ENCODE measurements at regions not wholly inside any gene's neighbourhood (a gene's known extent, or its start where the extent isn't known, plus 50 kb on each side); places are given as distances from the start of the nearest gene placed in this dataset.
"Not testable (repeated sequence)": the region's sequence is repeated elsewhere in the genome, so short reads cannot be mapped to it uniquely, and the experiment has no call there.

DNA sequence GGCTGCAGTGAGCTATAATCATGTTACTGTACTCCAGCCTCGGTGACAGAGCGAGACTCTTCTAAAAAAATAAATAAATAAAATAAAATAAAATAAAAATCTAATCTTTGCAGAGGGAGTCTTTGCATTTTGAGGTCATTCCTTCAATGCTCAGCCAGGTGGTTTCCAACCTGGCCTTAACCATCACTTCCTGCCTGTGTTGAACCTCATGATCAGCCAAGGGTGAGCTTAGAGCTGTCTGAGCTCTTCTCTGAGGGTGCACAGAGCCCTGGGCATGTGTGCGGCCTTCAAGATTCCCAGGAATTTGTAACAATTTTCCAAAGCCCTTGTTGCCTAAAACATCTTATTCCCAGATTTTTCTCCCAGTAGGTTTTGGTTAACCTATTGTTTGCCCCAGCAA, 94.3 kb downstream of the KCNJ12 start:
- not testable (repeated sequence) for DNase-seq

DNA sequence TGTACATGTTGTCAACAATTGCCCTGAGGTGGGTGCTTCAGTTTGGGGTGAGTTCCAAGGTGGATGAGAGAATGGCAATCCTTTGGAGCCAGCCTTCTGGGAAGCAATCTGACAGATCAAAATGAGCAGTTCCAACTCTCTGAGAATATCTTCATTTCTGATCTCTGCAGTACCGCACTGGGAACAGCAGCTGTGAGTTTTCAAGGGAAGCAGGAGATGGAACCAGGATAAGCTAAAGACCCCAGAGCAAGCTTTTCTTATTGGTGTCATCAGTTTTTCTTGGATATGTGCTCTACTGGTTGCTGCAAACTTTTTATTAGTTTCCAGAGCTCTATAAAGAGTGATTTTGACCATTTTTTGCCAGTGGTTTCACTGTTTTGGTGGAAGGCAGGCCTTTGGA, 94.7 kb downstream of the KCNJ12 start:
- no peak for DNase-seq

DNA sequence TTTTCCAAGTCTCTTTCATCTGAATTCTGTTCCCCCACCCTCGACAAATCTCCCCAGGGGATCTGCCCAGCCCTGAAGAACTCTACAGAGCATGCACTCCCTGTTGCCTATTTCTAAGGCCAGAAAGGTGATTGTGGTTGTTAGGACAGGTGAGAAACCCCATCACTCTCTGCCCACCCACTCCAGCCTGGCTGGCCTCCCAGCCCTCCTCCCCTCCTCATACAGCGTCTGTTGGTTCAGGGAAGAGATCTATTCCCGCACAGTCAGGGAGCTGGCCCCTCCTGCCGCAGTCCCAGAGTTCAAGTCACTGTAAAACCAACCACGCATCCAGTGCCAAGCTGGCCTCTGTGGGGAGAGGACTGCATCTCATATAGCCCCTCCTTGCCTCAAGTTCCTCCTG, 98.7 kb downstream of the KCNJ12 start:
- DNase-seq, result no peak

DNA sequence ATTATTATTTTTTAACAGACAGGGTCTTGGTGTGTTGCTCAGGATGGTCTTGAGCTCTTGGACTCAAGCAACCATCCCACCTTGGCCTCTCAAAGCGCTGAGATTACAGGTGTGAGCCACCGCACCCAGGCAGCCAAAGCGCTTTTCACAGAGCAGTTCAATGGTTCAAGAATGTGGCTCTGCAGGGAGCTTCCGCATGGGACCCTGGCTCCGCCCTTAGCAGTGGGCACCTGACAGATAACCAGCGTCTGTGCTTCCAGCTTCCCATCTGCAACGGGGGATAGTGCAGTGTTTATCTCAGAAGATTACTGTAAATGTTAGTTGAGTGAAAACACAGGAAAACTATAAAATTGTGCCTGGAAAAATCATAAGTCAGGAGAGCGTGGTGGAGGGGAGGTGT, 99.4 kb downstream of the KCNJ12 start:
- no peak for DNase-seq

DNA sequence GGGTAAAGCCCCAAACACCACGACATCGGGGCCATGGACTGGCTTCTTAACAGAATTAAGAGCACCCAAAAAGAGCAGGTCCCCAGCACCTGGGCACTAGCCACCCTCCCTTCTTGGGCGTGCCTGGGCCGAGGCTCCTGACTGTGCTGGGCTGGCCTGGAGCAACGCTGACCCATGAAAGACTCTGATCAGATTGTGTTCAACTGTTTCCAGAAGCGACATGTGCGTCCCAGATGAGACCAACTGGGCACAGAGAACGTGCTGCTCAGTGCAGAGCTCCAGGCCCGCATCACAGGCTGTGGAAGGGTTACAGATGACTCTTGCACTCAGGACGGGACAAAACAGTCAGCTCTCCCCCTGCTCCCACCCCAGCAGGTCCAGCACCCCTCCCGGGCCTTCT, 100.7 kb downstream of the KCNJ12 start:
- DNase-seq, result no peak

DNA sequence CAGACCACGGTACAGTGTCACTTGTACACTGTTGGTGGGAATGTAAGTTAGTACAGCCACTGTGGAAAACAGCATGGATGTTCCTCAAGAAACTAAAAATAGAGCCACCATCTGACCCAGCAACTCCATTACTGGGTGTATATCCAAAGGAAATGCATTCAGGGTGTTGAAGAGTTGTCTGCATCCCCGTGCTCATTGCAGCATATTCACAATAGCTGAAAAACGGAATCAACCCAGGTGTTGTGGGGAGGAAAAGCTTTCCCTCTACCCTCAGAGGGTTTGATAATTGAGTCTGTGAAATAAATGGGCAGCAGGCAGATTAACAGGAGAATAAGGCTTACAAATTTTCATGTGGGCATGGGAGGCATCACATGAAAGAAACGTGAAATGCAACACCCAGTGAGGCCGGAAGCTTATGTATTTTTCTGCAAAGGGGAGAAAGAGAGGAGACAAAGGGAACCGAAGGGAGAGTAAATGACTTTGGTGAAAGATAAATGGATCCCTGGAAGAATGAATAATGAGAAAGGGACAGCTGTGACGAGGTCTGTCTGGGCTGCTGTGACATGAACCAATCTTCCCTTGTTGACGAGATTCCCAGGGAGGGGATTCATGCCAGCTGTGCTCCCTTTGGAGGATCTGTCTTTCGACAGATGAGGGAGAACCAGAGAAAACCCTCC, 106.2 kb downstream of the KCNJ12 start:
- DNase-seq, result no peak

DNA sequence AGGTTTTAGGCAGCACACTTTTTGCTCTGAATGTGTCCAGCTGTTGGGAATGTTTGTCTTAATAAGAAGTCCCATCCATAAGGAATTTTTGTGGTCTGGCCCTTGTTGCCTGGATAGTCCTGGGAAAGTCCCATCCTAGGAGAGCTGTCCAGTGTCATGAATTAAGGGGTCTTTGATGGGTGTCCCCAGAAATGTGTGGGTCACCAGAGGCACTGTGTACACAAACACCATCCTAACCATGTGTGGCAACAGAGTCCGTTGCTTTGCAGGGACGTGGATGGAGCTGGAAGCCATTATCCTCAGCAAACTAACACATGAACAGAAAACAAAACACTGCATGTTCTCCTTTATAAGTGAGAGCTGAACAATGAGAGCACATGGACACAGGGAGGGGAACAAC, 111.9 kb downstream of the KCNJ12 start:
- not testable (repeated sequence) for DNase-seq

DNA sequence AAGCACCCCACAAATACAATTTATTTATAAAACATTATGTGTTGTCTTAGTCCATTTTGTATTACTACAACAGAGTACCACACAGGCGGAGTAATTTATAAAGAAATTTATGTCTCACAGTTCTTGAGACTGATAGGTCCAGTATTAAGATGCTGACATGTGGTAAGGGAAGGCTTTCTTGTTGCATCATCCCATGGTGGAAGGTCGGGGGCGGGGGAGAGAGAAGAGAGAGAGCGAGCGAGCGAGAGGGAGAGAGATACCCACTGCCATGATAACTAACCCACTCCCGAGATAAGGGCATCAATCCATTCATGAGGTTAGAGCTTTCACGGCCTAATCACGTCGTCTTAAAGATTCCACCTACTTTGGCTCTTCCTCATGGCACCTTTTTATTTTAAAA, 117.8 kb downstream of the KCNJ12 start:
- no peak for DNase-seq

DNA sequence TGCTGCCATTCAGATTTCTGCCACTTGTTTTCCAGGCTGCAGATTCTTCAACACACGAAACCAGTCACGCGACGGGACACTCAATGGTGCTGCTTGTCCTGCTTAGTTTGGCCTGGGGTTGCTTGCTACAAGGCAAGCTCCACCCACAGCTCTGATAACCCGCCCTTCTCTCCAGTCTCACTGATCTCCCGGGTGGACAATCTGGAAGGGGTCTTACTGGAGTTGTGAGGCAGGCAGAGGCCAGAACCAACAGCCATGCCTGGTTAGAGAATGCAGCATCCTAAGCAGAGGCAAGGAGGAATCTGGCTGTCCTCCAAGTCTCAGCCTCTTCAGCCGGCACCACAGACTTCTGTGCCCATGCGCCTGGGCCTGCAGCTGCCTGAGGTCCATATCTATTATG, 119.1 kb downstream of the KCNJ12 start:
- no peak for DNase-seq

DNA sequence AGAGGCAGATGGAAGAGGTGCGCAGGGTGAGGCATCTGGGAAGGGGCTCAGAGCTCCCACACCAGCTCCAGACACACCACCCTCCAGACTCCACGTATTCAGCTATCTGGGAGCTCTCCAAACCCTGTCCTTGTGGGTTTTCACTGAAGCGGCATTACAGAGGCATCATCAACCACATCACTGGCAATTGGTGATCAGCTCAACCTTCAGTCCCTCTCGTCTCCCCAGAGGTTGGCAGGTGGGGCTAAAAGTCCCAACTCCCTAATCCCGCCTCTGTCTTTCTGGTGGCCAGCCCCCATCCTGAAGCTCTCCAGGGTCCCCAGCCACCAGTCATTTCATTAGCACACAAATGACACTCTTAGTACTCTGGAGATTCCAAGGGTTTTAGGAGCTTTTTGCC, 123.9 kb downstream of the KCNJ12 start:
- no peak for DNase-seq

DNA sequence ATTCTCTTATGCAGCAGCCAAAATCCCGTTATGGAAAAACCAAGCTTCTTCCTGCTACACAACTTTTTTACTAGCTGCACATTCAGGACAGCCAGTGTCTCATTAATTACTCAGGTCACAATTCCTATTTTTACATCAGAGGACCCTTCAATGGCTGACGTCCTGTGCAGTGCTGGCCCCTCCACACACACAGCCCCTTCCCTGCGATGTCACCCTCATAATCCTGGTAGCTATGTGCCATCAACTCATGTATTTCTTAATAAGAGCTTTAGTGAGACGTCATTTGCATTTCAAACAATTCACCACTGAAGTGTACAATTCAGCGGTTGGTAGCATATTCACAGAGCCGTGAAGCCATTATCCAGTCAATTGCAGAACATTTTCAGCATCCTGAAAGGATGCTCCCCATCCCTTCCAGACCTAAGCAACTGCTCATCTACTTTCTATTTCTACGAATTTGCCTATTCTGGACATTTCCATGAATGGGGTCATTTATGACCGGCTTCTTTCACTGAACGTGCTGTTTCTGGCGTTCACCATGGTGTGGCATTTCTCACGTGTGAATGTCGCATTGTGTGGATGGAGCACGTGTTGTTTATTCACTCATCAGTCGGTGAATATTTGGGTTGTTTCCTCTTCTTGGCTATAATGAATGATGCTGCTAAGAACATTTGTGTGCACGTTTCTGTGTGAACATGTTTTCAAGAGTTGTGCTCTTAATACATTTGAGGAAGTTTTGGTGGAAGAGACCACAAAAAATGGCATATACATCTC, 126.0 kb downstream of the KCNJ12 start:
- not testable (repeated sequence) for DNase-seq

DNA sequence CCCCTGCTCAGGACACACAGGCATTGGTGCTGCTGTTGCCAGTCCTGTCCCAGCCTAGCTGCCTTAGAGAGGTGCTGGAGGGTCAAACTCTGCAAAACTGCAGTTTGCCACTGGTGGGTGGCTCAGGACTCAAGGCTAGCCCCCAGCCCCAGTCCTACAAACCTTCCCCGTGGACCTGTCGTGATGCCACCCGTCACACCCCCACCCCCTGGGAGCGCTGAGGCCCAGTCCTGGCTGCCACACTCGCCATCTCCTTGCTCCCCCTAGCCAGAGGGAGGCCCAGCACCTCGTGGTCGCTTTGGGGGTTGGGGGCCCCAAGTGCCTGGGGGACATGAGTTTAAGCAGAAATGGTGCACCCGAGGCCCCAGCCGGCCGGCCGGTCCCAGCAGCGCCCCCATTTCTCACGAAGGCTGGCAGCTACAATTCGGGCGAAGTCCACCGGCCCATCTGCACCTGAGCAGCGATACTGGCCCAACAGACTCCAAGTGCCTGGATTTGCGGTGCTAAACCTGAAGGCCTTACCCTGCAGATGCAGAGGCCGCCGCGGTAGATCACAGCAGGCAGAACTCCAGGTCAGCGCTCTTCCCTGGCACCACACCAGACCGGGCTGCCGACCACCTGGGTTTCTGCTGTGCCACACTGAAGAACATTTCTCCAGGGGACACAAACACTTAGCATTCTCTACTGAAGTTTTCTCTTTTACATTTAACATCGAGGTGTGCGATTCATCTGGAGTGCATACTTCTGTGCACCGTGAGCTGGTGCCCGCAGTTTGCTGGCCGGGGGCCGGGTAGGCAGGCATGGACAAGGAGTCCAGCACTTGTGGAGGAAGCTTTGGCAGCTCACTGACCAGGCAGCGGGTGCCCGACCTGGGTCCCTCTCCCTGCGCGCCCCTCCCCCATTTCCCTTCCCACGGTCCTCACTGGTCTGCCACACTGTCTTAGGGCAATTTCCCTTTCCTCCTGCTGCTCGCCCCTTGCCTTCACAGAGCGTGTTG, 130.0 kb downstream of the KCNJ12 start:
- DNase-seq, result no peak

DNA sequence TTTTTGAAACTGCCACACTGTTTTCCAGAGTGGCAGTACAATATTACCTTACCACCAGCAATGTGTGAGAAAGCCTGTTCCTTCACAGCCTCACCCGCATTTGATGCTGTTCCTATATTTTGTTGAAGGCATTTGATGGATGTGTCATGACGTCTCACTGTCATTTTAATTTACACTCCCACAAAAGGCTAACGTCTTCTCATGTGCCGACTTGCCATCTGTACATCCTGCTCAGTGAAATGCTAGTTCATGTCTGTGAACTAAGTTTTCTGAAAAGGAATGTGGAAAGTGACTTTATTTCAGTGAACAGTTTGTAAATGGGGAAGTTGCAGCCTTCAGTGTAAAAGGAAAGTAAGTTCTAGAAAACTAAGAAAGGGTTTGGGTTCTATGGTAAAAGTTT, 131.6 kb downstream of the KCNJ12 start:
- DNase-seq, result not testable (repeated sequence)

DNA sequence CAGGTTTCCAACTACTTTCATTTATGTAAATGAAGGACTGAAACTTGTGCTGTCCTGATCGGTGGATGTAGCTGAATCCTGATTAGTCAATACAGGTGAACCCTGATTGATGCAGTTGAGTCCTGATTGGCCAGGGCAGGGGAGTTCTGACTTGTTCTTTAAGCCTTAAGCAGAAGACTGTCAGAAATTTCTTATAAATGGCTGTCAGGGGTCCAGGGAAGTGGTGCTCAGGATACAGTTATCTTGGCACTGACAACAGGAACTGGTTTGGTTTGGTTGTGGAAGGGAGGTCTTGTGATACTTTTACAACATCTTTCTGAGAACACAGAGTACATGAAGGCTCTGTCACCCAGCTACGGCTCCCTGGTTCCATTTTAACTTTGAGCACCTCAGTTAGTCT, 132.1 kb downstream of the KCNJ12 start:
- DNase-seq, result no peak

DNA sequence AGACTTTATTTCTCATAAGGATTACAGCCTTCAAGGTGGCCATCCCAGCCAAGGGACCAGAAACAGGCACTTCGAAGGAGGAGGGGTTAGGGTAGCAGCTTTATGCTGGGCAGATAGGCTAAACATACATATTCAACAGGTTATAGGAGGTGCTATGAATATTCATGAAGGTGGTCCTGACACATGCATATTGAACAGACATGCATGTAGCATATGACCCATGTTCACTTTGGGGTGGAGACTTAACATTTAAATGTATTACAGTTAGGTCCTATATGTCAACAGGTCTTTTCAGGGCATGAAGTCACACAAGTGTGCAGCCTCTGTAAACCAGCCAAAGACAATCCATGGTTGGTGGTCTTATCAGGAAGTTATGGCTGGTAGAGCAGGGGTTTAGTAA, 133.2 kb downstream of the KCNJ12 start:
- not testable (repeated sequence) for DNase-seq

DNA sequence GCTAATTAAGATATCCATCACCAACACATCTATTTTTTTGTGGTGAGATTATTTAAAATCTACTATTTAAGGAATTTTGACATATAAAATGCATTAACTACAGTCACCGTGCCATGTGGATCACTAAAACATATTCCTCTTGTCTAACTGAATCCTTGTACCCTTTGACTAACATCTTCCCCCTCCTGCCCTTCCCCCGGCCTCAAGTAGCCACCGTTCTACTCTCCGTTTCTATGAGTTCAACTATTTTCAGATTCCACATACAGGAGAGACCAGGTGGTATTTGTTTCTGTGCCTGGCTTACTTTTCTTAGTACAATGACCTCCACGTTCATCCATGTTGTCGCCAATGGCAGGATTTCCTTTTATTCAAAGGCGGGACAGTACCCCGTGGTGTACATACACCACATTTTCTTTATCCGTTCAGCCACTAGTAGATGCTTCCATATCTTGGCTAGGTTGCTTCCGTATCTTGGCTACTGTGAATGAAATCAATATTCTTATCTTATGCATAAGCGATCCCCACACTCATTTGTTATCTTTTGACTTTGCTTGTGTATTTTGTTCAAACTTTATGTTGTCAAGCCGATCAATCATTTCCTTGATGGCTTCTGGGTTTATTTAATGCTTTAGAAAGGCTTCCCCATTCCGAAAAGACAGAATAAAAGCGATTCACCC, 134.7 kb downstream of the KCNJ12 start:
- no peak for DNase-seq

DNA sequence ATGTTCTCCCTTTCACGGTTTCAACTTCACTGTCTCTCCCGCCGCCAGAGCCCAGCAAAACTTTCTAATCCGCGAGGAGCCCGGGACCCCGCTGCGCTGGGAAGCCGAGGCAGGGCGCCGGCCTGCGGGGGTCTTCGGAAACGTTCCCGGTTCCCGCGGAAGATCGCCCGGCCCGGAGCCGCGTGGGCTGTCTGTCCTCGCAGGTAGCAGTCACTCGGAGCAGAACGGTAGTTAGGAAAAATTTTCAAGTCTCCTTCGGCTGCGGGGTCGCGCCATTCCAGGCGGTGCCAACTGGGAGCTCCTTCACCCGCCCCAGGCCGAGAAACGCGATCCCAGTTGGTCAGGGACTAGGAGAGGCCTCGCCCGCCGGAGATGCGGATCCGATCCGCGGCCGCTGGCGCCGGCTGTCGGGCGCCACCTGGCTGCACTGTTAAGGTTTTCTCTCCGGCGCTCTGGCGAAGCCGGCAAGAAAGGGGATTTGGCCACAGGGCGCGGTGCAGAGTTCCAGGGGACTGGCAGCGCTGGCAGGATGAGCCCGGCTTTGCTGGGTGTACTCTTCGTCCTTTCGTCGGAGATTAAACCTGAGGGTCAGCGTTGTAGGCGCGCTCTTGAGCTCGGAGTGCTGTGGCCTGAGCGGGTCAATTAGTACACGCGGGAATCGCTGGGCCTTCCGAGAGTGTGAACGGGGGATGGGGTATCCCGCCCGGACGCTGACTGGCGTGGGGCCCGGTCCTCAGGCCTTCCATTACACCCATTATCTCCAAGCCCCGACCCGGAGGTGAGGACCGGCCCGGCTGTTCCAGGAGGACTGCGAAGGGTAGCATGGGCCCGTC, 135.4 kb downstream of the KCNJ12 start:
- DNase-seq, result peak; percentile 69

DNA sequence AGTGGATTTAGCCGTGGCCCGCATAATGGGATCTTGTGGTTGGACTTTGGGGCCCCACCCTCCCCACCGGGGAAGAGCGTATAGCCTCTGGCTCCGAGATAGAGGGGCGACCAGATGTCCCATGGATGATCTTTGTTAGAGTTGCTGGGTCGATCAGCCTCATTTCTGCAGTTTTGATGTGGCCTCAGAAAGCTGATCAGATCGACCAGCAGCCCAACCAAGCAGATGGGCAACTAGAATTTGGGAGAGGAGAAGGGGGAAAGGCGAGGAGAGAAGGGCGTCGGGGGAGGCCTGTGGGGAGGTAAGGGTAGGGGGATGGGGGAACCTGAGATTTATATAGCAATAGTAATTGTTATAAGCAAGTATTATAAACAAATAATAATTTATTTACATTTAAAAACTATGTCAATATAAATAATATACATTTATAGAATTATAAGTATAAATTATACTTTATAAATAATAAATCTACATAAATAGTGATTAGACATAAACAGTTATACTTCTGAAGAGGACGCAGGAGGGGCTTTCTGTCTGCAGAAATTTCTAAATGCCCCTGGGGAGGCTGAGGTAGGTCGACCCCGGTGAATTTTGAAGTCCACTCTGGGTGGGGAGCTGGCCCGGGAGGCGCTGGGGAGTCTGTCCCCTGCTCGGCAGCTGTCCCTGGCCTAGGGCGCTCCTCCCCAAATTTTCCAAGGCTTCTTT, 136.3 kb downstream of the KCNJ12 start:
- no peak for DNase-seq

DNA sequence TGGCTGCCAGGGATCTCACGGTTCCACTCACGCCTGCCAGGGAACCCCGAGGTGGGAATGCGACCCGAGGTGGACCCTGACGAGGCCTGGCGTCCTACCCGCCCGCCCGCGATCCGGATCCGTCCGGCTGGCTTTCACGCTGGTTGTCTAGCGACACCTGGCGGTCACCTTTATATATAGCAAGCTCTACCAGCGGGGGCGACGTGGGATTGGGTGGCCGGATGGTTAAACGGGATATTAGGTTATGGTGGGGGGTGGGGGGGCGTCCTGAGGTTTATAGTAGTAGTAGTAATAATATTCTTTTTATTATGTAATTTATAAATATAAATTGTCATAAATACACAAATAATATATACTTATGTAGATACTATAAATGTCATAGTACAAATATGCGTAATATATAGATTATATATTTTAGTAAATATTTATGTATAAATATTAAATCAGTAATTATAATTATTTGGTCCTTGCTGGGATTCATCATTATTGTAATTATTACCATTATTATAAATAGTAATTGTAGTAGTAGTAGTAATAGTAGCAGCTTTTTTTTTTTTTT, 136.9 kb downstream of the KCNJ12 start:
- DNase-seq, result peak; percentile 71

DNA sequence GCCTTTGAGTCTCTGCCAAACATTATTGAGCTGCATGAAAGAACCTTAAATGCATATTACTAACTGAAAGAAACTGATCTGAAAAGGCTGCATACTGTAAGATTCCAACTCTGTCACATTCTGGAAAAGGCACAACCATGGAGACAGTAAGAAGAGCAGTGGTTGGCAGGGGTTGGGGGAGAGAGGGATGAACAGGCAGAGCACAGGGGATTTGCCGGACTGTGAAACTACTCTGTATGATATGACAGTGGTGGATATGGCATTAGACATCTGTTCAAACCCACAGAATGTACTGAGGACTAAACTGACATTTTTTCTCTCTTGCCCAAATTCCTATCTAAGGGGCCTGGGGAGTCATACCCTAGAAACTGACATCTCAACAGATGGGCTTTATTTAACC, 138.4 kb downstream of the KCNJ12 start:
- DNase-seq, result not testable (repeated sequence)
